GM18870 (cell line): ENCODE measurements at regions not wholly inside any gene's neighbourhood (a gene's known extent, or its start where the extent isn't known, plus 50 kb on each side); places are given as distances from the start of the nearest gene placed in this dataset.

ENCODE experiments used
- ATAC-seq: cut with Tn5 transposase; IDR thresholded peaks from one replicate; pipeline ENCODE4 v1.9.1; 2021; ENCODE audit warnings: moderate library complexity; ENCODE audit not compliant: unreplicated experiment

DNA sequence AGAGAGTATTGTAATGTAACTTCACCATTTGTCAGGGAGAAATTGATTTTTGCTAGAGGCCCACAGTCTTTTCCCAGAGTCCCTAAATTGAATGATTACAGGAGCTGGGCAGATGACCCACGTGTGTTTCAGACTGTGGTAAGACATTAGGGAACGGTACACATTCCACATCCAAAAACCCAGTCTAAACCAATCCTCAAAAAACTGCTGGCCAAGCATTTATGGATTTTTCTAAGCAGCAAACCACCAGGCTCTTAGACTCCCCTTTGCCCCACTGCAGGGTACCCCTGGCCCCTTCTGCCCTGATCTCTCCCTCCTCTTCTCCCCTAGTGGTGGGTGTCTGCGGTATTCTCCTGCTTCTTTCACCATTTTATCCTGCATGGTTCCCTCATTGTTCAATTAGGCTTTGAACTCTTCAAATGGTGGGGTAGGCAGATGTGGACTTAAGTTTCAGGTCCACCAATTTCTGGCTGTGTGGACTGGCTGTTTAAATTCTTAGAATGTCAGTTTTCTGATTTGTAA is 135.5 kb upstream of the SORCS3 start:
- no peak for ATAC-seq

DNA sequence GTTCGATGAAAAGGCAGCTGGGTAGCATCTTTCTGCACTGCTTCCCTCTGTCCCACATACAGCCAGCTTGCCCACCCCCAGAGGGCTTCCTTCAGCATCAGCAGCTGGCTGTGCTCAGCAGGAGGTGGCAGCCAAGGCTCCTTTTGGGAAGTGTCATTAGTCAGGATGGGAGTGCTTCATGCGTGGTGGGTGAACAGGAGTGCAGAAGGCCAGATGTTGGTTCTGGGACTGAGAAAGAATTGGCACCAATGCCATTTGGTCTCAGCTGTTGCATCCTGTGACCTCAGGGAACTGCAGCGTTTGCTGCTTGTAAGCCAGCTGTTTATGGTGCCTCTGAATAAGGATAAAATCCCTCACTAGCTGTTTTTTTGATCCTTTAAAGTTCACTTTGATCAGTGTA is 131.1 kb upstream of the SORCS3 start:
- ATAC-seq = no peak

DNA sequence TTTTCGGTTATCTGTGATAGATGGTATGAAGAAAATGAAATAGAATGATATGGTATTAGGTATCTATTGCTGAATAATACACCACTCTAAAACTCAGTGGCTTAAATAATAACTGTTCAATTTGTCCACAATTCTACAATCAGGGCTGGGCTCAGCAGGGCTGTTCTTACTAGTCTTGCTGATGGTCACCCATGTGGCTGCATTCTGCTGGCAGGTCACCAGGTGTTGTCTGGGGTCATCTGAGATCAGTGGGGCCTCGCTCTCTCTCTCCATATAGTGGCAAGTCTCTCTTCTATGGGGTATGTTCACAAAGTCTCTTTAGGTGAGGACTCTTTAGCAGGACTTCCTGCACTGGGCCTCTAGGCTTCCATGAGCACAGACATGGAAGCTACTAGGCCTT is 130.4 kb upstream of the SORCS3 start:
- no peak for ATAC-seq

DNA sequence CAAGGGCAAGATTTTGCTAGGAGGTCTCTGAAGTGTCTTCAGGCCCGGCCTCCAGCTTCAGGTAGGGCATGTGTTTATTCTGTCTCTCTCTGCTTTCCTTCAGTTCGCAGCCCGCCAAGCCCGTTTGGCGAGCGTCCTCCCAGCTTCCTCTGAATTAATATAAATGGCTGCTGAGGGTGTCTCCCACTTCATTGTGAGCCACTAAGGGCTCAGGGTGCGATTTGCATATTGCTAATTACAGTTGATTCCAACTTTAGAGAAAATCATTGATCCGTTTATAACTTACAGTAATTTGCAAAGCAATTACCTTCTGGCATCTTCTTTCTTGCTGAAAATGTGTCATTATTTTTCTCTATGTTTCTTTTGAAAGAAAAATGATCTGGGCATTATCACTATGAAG is 128.3 kb upstream of the SORCS3 start:
- no peak for ATAC-seq

DNA sequence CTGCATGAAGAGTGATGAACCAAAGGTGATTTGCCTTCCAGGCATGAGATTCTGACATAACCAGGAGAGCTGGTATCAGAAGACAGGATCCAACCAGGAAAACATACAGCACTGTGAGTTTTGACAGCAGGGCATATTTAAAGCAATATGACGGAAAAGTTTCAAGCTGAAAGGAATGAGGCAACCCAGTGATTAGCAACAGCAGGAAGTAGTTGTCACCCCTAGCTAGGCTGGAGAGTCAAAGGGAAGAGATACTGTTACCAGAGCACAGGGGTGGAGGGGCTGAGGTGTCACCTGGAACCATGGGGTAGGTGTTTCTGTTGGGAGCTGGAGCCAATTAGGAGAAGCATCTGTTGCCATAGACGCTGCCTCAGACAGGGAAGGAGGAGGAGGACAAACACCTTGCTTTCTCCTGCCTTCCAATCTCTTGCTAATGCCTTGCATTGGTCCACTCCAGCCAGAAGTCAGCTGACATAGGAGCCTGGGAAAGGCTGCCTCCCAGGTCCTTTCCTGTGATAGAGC is 125.4 kb upstream of the SORCS3 start:
- ATAC-seq = no peak

DNA sequence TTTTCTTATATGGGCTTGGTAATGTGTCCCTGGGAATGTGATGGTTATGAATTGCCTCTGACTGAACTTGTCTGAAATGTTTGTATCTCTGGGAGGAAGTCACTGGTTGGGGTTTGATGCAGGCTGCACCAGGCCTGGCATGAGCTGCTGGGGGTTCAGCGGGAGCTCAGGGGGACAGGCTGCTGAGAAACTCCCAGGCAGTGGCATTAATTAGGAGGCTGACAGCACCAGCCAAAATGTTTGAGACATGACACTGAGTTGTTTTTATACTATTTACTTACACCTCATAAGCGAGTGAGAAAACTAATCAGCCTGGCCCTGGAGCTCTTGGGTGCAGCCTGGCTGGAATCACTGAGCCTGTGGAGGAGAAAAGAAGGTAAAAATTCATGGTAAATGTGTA is 124.1 kb upstream of the SORCS3 start:
- ATAC-seq = no peak

DNA sequence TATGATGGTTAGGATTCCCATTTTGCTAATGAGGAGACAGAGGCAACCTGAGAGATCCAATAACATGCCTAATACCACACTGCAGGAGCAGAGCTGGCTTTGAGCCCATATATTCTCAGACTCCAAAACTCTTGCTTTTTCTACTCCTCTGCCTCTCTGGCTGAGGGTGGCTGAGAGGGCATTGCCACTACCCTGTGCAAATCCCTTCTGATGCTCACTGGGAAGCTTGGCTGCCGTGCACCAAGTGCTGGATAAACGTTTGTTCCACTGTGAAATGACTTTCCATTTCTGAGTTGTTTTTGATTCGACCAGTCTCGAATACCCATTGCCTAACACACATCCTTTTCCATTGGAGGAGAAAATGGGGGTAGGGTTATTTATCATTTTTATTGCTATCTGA is 123.1 kb upstream of the SORCS3 start:
- no peak for ATAC-seq

DNA sequence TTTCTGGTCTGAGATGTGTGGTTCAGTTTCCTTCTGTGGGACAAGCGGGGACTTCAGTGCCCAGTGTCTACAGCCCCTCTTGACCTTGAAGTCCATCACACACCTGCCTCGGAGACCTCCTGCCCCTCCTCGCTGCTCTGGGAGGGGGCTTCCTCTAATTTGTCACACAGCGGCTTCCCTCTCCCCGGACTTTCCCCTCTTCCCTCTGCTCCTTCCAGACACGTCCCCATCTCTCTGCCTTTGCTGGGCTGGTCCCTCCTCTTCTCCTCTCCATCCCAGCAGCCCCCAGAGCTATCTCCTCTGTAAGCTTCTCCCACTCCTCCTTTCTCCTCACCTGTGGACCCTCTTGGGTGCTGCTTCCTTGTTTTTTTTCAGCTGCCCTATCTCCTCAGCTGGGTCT is 122.2 kb upstream of the SORCS3 start:
- no peak for ATAC-seq

DNA sequence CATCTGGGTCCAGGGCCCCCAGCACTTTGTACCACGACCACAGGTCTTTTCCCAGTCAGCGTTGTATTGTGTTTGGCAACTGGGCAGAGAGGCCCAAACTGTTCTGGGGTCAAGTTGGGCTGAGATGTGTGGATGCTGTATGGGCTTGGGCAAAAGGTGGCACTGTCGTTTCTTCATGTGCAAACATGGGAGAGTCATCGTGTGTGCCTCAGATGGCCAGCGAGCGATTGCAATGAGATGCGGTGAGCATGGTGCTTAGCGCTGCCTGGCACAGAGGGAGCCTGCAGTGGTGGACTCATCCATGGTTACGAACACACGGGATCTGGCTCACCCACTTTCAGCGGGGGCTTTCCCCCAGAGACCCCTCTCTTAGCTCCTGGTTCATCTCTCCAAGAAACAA is 120.4 kb upstream of the SORCS3 start:
- no peak for ATAC-seq

DNA sequence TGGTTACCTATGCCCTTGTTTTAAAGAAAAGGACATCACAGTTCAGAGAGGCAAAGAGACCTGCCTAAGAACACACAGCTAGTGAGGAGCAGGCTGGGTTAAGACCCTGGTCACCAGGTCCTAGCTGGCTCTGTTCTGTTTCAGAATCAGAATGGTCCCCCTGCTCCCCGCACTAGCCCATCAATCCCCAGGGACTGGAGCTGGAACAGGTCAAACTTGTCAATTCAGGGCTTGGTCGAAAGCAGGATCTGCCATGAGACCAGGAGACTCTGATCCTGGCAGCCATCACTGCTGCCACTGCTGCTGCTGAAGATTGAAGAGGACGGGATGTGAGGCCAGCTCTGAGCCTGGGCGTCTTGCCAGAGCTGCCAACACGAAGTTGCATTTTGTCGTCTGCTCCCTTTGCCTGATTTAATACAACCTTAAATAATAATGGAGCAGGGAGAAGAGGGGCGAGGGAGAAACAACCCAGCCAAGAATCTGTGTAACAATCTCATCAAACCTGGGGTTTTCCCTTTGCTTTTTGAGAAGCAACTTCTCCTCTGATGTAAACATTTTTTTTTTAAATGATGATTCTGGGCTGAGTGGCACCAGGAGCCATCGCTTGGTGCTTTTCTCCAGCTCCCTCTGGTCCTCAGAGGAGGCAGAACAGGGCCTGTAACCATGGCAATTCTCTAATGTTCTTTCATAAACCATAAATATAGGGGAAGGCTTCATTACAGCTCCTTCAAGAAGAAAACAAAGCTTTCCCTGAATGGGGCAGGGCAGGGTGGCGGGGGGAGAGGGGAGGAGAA is 119.0 kb upstream of the SORCS3 start:
- no peak for ATAC-seq

DNA sequence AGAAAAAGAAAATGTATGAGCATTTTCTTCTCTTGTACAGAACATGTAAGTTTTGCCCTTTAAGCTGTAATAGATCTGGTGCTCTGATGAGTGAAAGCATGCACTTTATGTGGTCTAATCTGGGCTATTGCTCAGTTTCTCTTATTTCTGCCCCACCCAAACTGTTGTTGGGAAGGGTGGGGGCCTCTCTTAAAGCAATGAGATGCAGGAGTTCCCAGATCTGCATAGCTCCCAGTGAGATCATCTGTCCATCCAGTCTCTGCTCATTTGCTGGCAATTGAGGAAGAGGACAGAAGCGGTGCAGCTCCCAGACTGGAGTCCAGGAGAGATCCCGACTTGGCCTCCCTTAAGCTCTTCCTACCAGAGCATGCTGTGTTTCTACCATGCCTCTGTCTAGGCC is 114.9 kb upstream of the SORCS3 start:
- ATAC-seq = no peak

DNA sequence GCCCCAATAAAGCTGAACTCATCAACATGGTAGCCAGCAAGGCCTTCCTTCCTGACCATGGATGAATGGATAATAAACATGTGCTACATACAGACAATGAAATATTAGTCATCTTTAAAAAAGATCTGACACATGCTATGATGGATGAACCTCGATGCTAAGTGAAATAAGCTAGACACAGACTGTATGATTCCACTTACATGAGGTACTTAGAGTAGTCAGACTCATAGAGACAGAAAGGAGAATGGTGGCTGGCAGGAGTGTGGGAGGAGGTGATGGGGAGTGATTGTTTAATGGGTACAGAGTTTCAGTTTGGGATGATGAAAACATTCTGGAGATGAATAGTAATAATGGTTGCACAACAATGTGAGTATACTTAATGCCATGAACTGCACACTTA is 114.1 kb upstream of the SORCS3 start:
- no peak for ATAC-seq

DNA sequence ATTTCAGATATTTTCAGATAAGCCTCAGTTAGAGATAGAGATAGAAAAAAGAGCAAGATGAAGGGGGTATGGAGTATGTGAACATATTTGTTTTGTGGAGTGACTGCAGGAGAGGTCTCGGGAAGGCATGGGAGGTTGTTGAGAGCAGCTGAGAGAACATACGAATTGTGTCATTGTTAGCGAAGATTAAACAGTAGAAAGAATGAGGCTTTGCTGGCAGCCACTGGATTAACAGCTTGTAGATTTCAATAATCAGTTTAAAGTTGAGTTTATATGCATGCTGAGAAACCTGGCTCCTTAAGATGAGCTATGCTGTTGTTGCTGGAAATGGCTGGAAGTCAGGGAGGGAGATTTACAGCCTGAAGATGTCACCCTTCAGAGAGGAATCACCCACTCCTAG is 100.9 kb upstream of the SORCS3 start:
- ATAC-seq = no peak

DNA sequence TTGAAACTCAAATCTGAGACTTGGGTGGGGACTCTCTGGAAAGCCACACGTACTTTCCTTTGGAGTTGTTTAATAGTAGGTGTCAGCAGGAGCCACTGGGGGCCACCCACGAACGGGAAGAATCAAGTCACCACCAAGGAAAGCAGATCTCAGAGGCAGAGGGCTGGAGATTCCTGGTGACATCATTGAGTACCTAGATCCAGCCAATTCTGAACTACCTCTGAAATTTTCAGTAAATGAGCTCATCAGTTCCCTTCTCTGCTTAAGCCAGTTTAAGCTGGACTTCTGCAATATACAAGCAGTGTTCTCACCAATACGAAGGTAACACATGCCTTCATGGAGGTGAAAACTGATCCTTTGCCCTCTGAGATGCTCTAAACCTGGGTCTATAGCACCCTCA is 99.3 kb upstream of the SORCS3 start:
- no peak for ATAC-seq

DNA sequence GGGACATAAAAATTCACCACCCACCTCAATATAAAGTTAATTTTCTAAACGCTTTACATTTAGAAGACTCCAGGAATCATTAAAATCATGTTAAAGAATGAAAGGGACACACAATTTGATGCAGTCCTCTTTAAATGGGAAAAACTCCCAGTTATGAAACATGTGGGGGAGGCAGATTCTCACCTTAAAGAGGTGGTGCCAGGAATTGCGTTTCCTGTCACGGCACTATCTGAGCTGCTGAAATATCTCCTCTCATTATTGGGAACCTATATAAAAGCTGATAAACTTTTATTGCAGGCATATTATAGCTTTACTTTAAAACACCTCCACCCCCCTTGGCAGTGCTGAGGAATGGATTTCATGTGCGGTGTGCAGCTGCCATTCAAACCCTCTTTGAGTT is 94.8 kb upstream of the SORCS3 start:
- no peak for ATAC-seq

DNA sequence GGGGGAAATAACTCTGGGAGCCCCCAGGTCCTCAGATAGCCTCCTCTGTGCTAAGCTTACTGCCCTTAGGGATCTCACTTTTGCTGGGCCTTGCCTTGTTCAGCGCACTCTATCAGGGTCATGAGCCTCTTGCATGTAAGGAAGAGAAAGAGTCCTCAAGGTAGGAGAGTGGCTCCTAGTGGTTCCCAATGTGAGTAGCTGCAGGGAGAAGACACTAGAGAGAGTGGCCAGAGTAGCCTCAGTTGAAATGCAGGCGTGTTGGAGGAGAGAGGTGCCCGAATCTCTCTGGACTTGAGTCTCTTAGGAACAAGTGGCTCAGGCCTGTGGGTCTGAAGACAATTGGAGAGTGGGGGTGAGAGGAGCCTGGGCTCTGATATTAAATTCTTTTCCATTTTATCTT is 94.3 kb upstream of the SORCS3 start:
- no peak for ATAC-seq

DNA sequence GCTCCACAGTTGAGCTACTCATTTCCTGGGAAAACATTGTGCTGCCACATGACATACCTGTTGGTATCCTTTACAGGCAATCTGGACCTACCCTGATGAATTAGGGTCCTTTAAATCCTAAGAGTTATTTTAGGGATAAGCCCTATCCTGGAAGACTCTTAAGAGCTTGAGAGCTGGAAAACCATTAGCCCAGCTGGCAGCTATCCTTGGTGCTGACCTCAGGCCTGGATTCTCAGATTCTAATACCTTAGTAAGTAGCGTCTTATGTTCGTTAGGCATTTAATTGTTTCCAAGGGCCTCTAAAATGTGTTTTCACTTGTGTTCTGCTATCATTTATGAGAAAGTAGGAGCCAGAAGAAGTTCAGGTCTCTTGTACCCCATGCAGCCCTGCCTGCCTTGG is 93.0 kb upstream of the SORCS3 start:
- ATAC-seq = no peak

DNA sequence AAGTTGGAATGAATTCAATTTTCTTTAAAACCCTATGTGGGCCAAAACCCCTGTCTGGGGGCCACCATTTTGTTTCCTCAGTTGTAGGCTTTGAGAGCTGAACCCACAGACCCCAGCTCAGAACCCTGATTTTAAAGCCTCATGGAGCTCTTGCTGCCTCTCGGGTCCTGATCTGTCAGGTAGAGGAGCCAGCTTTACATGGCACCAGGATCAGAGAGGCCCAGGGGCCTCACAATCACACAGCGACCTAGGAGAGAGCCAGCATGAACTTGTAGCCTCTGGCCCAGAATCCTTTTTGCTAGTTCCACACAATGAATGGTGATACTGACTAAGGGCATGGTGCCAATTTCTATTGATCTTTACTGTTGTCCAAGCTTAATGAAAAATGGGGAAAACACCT is 84.3 kb upstream of the SORCS3 start:
- ATAC-seq = no peak

DNA sequence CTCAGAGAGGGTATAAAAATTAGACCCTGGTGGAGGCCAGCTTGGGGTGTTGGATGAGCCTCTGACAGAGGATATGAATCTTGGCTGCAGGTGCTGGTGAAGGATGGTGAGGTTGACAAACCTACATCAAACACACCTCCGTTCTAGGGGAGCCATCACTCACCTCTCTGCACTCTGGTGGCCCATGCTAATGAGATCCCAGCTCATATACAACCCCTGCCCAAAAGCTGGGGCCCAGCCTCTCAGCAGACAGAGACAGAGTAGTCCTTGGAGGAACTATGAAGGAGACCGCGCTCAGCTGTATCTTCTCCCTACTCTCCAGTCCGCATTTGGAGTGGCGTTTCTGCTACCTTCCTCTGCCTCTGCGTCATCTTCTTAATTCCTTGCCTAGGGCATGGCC is 83.1 kb upstream of the SORCS3 start:
- ATAC-seq = no peak

DNA sequence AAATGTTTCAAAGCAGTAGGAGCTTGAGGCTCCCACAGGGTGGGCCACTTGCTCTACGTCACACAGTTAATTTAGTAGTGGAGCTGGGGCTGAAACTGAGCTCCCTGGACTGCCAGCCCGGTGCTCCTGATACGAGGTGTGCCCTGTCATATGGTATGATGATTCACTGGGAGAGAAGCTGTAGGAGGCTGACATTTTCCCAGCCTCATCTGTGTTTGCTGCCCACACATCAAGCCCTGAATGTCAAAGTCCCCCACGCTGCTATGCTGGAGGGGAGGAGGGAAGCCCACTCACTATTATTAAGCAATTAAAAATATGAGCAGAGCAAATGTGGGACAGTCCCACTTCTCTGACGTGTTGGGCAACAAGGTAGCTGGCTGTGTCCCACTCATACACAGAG is 81.2 kb upstream of the SORCS3 start:
- no peak for ATAC-seq

DNA sequence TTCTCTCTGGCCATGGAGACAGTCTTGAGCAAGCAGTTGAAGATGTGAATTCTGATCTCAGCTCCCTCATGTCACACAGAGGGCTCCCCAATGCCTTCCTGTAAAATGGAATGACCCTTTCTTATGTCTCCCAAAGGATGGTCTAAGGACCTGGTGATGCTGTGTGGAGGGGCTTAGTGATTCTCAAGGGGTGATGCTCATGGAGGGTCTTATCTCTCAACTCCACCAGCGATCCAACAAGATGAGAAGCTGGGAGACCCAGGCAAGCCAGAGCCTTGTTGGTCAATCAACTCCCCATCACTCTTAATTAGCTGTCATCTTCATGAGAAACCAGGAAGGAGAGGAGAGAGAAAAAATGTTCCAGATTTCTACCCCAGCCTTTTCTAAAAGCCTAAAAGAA is 78.0 kb upstream of the SORCS3 start:
- no peak for ATAC-seq

DNA sequence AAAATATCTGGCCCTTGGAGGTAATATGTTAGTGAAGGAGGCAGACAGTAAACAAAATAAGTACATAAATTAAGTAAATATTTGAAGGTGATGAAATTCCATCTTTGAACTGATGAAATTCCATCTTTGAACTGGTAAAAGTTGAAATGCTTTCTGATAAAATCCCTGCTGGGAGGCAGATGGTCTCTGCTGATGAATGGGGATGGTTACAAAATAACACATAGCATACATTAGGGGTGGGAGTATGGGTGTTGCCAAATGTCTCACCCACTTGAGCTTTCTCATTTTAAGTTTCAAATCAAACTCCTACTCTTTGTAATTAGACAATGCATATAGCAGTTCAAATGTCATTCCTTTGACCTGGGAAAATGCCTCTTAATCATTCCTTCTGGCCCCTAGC is 77.5 kb upstream of the SORCS3 start:
- ATAC-seq = no peak

DNA sequence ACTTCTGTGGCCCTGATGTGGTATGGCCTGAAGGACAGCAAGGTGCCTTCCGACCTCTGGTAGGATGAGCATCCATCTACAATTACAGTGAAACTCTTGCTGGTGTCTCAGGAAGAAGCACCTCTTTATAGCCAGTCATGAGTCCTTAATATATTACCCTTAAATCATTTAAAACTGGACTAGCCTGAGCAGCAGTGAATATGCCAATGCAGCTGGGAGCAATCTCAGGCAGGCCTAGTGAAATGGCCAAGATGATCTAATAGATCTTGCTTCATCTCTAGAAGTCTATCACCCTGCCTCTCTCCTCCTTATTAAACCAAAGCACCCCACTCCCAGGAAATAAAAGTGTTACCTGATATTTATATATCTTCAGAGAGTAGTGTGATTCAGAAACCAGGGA is 66.7 kb upstream of the SORCS3 start:
- no peak for ATAC-seq
